ENCODE measurements at regions not wholly inside any gene's neighbourhood (a gene's known extent, or its start where the extent isn't known, plus 50 kb on each side); places are given as distances from the start of the nearest gene placed in this dataset.

- Histone ChIP-seq H3K27me3 (ENCODE audit: insufficient read depth, poor library complexity, severe bottlenecking) (no peaks in the 10 kb centered on the region), H3K4me3 (replicated peaks; ENCODE audit: insufficient read depth, low read length) (no peak overlapping the region), H3K27ac (replicated peaks) (no peak overlapping the region)
- TF ChIP-seq SPI1 (IDR thresholded peaks at IDR 0.05; ENCODE audit: borderline replicate concordance, low read depth) (no peak), POLR2AphosphoS5 (IDR thresholded peaks at IDR 0.05; ENCODE audit: low read depth) (no peak), REST (IDR thresholded peaks at IDR 0.05; ENCODE audit: insufficient replicate concordance, low read depth) (no peak), CTCF (IDR thresholded peaks at IDR 0.05; ENCODE audit: insufficient read depth, low read length) (no peak), GABPA (IDR thresholded peaks at IDR 0.05; ENCODE audit: low read depth) (no peak)
- DNase-seq (ENCODE audit: low read depth in 1 of 2, low spot score in 1 of 2) = no peak
Observed at GRCh38 chr9:91130796-91131318, 230.9 kb downstream of the AUH start.

- TF ChIP-seq REST (IDR thresholded peaks at IDR 0.05; ENCODE audit: insufficient replicate concordance, low read depth) = no peak
- TF ChIP-seq GABPA (IDR thresholded peaks at IDR 0.05; ENCODE audit: low read depth) = no peak
- TF ChIP-seq CTCF (IDR thresholded peaks at IDR 0.05; ENCODE audit: insufficient read depth, low read length) = no peak
- no peak for TF ChIP-seq POLR2AphosphoS5 (IDR thresholded peaks at IDR 0.05; ENCODE audit: low read depth)
- no peak for TF ChIP-seq SPI1 (IDR thresholded peaks at IDR 0.05; ENCODE audit: borderline replicate concordance, low read depth)
- Histone ChIP-seq H3K27me3 (ENCODE audit: insufficient read depth, poor library complexity, severe bottlenecking) (no peaks in the 10 kb centered on the region), H3K4me3 (replicated peaks; ENCODE audit: insufficient read depth, low read length) (no peak overlapping the region), H3K27ac (replicated peaks) (no peak overlapping the region)
- peak; percentile 43 to 57 for DNase-seq (ENCODE audit: low read depth in 1 of 2, low spot score in 1 of 2)
Observed at GRCh38 chr9:91131433-91131839, 230.3 kb downstream of the AUH start.

GRCh38 chr9:91132576-91133073 is 229.1 kb downstream of the AUH start:
- Histone ChIP-seq H3K27ac (replicated peaks) (no peak overlapping the region), H3K4me3 (replicated peaks; ENCODE audit: insufficient read depth, low read length) (no peak overlapping the region), H3K27me3 (ENCODE audit: insufficient read depth, poor library complexity, severe bottlenecking) (no peaks in the 10 kb centered on the region)
- DNase-seq (ENCODE audit: low read depth in 1 of 2, low spot score in 1 of 2) = no peak
- TF ChIP-seq CTCF (IDR thresholded peaks at IDR 0.05; ENCODE audit: insufficient read depth, low read length) = no peak
- no peak for TF ChIP-seq GABPA (IDR thresholded peaks at IDR 0.05; ENCODE audit: low read depth)
- no peak for TF ChIP-seq POLR2AphosphoS5 (IDR thresholded peaks at IDR 0.05; ENCODE audit: low read depth)
- no peak for TF ChIP-seq REST (IDR thresholded peaks at IDR 0.05; ENCODE audit: insufficient replicate concordance, low read depth)
- TF ChIP-seq SPI1 (IDR thresholded peaks at IDR 0.05; ENCODE audit: borderline replicate concordance, low read depth) = no peak

Measured in HL-60 (cell line).